Fibroblast of mammary gland (primary cell): ENCODE measurements at regions not wholly inside any gene's neighbourhood (a gene's known extent, or its start where the extent isn't known, plus 50 kb on each side); places are given as distances from the start of the nearest gene placed in this dataset.

ENCODE experiments used
- DNase-seq: peaks from one replicate; pipeline ENCODE4 v3.0.0-alpha.2; 2010; ENCODE audit warnings: low read depth
- H3K4me3 ChIP-seq: 2 replicates; pipeline ENCODE4 v1.5.1; 2011; ENCODE audit warnings: low read depth, mild to moderate bottlenecking, low read length, moderate library complexity; ENCODE audit not compliant: control insufficient read depth
- CTCF ChIP-seq: conservative IDR thresholded peaks from 2 replicates; pipeline ENCODE4 v1.5.1; 2011; ENCODE audit warnings: low read depth, low read length, inconsistent platforms; ENCODE audit not compliant: control insufficient read depth, insufficient read depth

GRCh38 chr5:34496701-34497469 lies 159.2 kb upstream of the RAI14 start:
- TF ChIP-seq CTCF = no peak
- H3K4me3 ChIP-seq = no peak overlapping the region
- peak; percentile 82 for DNase-seq

- DNase-seq = no peak
- TF ChIP-seq CTCF = no peak
- H3K4me3 ChIP-seq = no peak overlapping the region
Measured at GRCh38 chr5:34497470-34497808, 158.7 kb upstream of the RAI14 start.

GRCh38 chr5:34498572-34498971 lies 157.6 kb upstream of the RAI14 start:
- TF ChIP-seq CTCF = no peak
- no peak overlapping the region for H3K4me3 ChIP-seq
- DNase-seq = peak; percentile 35

- DNase-seq = peak; percentile 89
- H3K4me3 ChIP-seq = no peak overlapping the region
- no peak for TF ChIP-seq CTCF
Measured at GRCh38 chr5:34499001-34499734, 157.0 kb upstream of the RAI14 start.

- peak; percentile 52 for DNase-seq
- no peak overlapping the region for H3K4me3 ChIP-seq
- no peak for TF ChIP-seq CTCF
Measured at GRCh38 chr5:34500236-34500847, 155.8 kb upstream of the RAI14 start.

- no peak for TF ChIP-seq CTCF
- DNase-seq = no peak
- H3K4me3 ChIP-seq = no peak overlapping the region
Measured at GRCh38 chr5:34501016-34501415, 155.1 kb upstream of the RAI14 start.
